ENCODE measurements at regions not wholly inside any gene's neighbourhood (a gene's known extent, or its start where the extent isn't known, plus 50 kb on each side); places are given as distances from the start of the nearest gene placed in this dataset.

DNA sequence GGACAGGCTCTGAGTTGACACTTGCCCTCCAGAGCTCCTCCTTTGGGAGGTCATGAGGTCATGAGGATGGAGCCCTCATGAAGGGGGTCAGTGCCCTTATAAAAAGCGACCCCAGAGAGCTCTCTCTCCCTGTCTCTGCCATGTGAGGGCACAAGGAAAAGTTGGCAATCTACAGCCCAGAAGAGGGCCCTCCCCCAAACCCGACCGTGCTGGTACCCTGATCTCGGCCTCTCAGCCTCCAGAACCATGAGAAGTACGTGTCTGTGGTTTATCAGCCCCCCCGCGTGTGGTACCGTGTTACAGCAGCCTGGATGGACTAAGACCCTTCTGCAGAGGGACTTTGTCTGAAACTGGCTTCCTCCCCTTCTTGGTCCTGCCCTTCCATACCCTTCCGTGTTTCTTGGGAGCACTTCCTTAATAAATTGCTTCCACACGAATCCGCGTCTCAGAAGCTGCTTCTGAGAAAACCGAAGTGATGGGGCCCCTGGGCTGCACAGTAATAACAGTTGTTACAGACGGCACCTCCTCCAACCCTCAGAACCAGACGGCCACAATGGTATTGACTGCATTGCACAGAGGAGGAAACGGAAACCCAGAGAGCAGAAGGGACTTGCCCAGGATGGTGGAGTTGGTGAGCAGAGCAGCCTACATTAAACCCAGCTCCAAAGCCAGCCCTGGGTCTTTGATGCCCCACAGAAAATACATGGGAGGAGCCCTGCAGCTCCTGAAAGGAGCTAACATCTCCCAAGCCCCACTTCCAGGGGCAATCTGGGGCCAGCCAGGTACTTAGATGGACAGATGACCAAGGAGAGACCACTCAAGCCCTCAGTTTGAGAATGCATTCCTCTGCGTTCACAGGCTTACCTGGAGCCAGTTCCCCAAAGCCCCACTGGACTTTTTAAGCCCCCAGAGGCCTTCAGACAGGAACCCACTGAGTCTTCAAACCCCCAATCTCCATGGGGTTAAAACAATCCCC is 242.7 kb downstream of the BCOR start (continued):
- TF ChIP-seq, protein P1, sequence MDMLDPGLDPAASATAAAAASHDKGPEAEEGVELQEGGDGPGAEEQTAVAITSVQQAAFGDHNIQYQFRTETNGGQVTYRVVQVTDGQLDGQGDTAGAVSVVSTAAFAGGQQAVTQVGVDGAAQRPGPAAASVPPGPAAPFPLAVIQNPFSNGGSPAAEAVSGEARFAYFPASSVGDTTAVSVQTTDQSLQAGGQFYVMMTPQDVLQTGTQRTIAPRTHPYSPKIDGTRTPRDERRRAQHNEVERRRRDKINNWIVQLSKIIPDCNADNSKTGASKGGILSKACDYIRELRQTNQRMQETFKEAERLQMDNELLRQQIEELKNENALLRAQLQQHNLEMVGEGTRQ (IDR thresholded peaks at IDR 0.05; ENCODE audit: low read depth, low read length): no peak

DNA sequence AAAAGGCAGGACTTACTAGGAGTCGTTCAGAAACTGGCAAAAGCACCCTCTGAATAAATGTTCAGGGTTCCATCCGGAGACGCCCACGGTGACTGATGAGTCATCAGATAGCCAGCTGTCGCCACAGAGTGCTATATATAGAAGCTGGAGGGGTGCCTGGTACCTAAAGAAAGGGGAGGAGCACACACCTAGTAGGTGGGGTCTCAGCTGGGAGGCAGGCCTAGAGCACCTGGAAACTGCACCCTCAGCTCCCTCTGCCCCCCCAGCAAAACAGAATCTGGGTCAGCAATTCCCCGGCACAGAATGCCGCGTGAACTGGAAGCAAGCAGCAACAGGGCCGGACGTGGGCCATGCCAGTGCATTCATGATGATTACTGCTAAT is 242.0 kb downstream of the BCOR start:
- Histone ChIP-seq H2AK5ac (ENCODE audit: low read depth, low read length) (no peak overlapping the region; the same call in 1 of the 2 replicates), H3K79me1 (ENCODE audit: low read depth in 1 of 2, low read length in 2 of 2) (no peaks in the 10 kb centered on the region), H3K4ac (ENCODE audit: low read depth, low read length) (no peak overlapping the region), H3K23ac (ENCODE audit: low read depth, low read length) (no peak overlapping the region), H3K4me1 (ENCODE audit: control insufficient read depth, insufficient read depth, low read length) (peaks cover 7% of the 10 kb centered on the region), H2BK120ac (ENCODE audit: low read depth, low read length) (no peak overlapping the region), H3K14ac (replicated peaks; ENCODE audit: low read depth, low read length) (no peak overlapping the region), H2BK15ac (ENCODE audit: low read depth, low read length) (no peak overlapping the region), H3K56ac (ENCODE audit: extremely low read depth, insufficient read depth, low read length) (no peak overlapping the region), H3K9me3 (ENCODE audit: control insufficient read depth, insufficient read depth, low read length) (no peaks in the 10 kb centered on the region), H3K27ac (ENCODE audit: insufficient read depth, low read length) (no peak overlapping the region), H2AK9ac (replicated peaks; ENCODE audit: low read depth, low read length, poor library complexity) (no peak overlapping the region), H4K5ac (ENCODE audit: low read depth, low read length) (no peak overlapping the region), H2BK5ac (ENCODE audit: low read depth, low read length, poor library complexity, severe bottlenecking) (no peak overlapping the region), H3K18ac (ENCODE audit: low read depth, low read length) (no peak overlapping the region), H3K9ac (ENCODE audit: low read depth, low read length) (no peak overlapping the region), H3K4me3 (ENCODE audit: insufficient read depth, low read depth, low read length) (no peak overlapping the region), H3K27me3 (ENCODE audit: control insufficient read depth, insufficient read depth, low read length) (peaks cover 7% of the 10 kb centered on the region; the same call in 1 of the 2 replicates), H2AFZ (replicated peaks; ENCODE audit: low read length, poor library complexity) (peak overlapping the region; percentile 6), H3K4me2 (ENCODE audit: low read depth, low read length) (no peak overlapping the region), H4K20me1 (ENCODE audit: insufficient read depth, low read length) (0 out of 2 replicates have a peak, but pooled peaks cover 4% of the 10 kb centered on the region), H3K9me1 (ENCODE audit: insufficient read depth, low read length) (peaks cover 4% of the 10 kb centered on the region; the same call in 1 of the 2 replicates), H4K91ac (ENCODE audit: insufficient read depth, low read depth, low read length) (no peak overlapping the region), H4K8ac (ENCODE audit: low read depth in 2 of 2, low read length in 2 of 2) (no peak overlapping the region), H2BK20ac (ENCODE audit: low read depth, low read length) (no peak overlapping the region), H3K36me3 (ENCODE audit: control insufficient read depth, insufficient read depth, low read length) (no peaks in the 10 kb centered on the region)
- WGBS, 2 experiments (ENCODE audit: extremely low coverage in 2 of 2, insufficient read length in 1 of 2): 100% methylated on average over 1 of the region's 10 CpGs; no CpG with 5 or more reads in 1 of the 2 experiments
- BruUV-seq (replicated peaks): no TSS peak
- POLR2A ChIA-PET (ENCODE audit: unreplicated experiment): no interaction called here
- ATAC-seq (ENCODE audit: low read depth) (no peak), DNase-seq (peak; percentile 43)
- CTCF ChIA-PET: no interaction called here
- in situ Hi-C loops (cut with MboI; ENCODE audit: low sequenced_read_pairs): no loop called here
- TF ChIP-seq MAFK (IDR thresholded peaks at IDR 0.05; ENCODE audit: low read depth, low read length): no peak
- TF ChIP-seq FOS (IDR thresholded peaks at IDR 0.05; ENCODE audit: low read depth, low read length): peak; percentile 67
- intact Hi-C loops (cut with micrococcal nuclease): no loop called here
- dilution Hi-C loops (cut with HindIII; ENCODE audit: low sequenced_read_pairs, unreplicated experiment): no loop called here

All from IMR-90 (cell line).